ENCODE measurements at regions not wholly inside any gene's neighbourhood (a gene's known extent, or its start where the extent isn't known, plus 50 kb on each side); places are given as distances from the start of the nearest gene placed in this dataset.
A peak's percentile ranks its signal among the peaks of the same experiment; 100 is the strongest.

DNA sequence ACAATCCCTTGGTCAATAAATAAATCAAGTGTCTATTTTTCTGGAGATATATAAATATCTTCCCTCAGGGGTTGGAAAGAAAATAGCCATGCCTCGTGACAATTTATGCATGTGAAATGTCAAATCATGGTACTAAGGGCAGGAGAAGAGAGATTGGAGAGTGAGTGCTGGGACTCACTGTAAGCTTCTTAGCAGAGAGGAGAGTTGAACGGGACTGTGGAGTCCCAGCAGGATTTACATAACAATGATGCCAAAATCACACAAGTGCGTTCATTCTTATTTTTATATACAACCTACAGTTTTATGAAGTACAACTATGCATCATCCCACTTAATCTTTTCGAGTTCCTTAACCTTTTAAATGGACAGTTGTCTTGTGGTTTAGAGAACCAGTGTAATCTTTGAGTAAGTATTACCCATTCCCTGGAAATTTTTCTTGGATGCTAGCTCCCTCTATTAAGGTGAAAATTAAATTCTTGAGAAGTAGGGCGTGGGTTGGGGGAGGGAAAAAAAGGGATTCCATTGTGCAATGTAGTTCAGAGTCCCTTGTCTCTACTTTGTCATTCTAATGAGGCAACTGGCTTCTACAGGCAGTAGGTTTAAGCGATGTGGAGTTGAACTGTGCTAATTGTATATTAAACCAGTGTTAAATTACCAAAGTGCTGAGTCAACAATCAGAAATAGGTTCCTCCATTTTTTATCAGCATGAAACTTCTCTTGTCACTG is 143.6 kb upstream of the EPHA4 start:
- H3K56ac ChIP-seq (replicated peaks; ENCODE audit: insufficient read length, low read depth, low read length) = no peak overlapping the region
- no peaks in the 10 kb centered on the region for H4K20me1 ChIP-seq (replicated peaks in 1 of 2; ENCODE audit: control insufficient read depth in 1 of 2, insufficient read depth in 2 of 2, low read length in 2 of 2)
- peak overlapping the region in 1 of 2 experiments; percentile 30; a peak in 1 of 4 replicates for H3K4me2 ChIP-seq (ENCODE audit: insufficient read depth in 1 of 2, low read depth in 2 of 2, low read length in 2 of 2)
- no peak overlapping the region for H2BK5ac ChIP-seq (ENCODE audit: low read depth, low read length)
- no peak overlapping the region for H2BK12ac ChIP-seq (ENCODE audit: low read depth, low read length)
- no peak overlapping the region for H3K4ac ChIP-seq (replicated peaks; ENCODE audit: insufficient read length, low read depth, low read length)
- no peak overlapping the region for H3K14ac ChIP-seq (ENCODE audit: insufficient read length)
- no peak overlapping the region for H2AFZ ChIP-seq (ENCODE audit: low read length)
- 56% methylated on average over 6 of the region's 6 CpGs; no CpG with 5 or more reads in 1 of the 2 experiments for WGBS, 2 experiments (ENCODE audit: extremely low coverage in 1 of 2, insufficient coverage in 1 of 2, insufficient read length in 1 of 2, insufficient replicate concordance in 2 of 2, low coverage in 1 of 2, low lambda C conversion rate in 2 of 2, missing lambda C conversion rate in 1 of 2)
- H3K23me2 ChIP-seq (ENCODE audit: low read depth, low read length) = no peaks in the 10 kb centered on the region
- ChIA-PET POLR2A (ENCODE audit: partially characterized antibody) (no interaction called here), CTCF (ENCODE audit: partially characterized antibody) (no interaction called here)
- no peak overlapping the region for H4K8ac ChIP-seq (ENCODE audit: extremely low read depth, insufficient read depth, low read length)
- H3K23ac ChIP-seq (ENCODE audit: insufficient read length) = no peak overlapping the region
- no peak overlapping the region for H2BK20ac ChIP-seq (ENCODE audit: low read length)
- H2BK120ac ChIP-seq (replicated peaks; ENCODE audit: low read depth, low read length) = no peak overlapping the region
- DNase-seq (ENCODE audit: low read depth in 1 of 2, low spot score in 2 of 2) (no peak), FAIRE-seq (peak; percentile 32)
- peaks cover 0 to 3% of the 10 kb centered on the region in 2 experiments; a peak in 1 of 4 replicates for H3K9me3 ChIP-seq (ENCODE audit: insufficient read depth in 2 of 2, low read depth in 1 of 2, low read length in 1 of 2)
- H3K79me2 ChIP-seq (ENCODE audit: control insufficient read depth in 1 of 2, insufficient read depth in 2 of 2, low read length in 2 of 2) = no peaks in the 10 kb centered on the region
- H3K79me1 ChIP-seq (ENCODE audit: low read depth, low read length) = no peaks in the 10 kb centered on the region
- H3K9ac ChIP-seq (replicated peaks in 1 of 4; ENCODE audit: extremely low read depth in 1 of 4, low read depth in 3 of 4, low read length in 3 of 4) = no peak overlapping the region
- H3K27me3 ChIP-seq (replicated peaks in 1 of 4; ENCODE audit: control insufficient read depth in 3 of 4, extremely low read depth in 1 of 4, insufficient read depth in 3 of 4, low read length in 3 of 4) = no peaks in the 10 kb centered on the region; a peak in 1 of 7 replicates
- no peaks in the 10 kb centered on the region for H3K36me3 ChIP-seq (ENCODE audit: control insufficient read depth in 2 of 4, insufficient read depth in 4 of 4, low read length in 3 of 4)
- TF ChIP-seq CEBPB (IDR thresholded peaks at IDR 0.05; ENCODE audit: low read depth, low read length) (peak; percentile 85), MAFK (IDR thresholded peaks at IDR 0.05; ENCODE audit: low read depth, low read length) (peak; percentile 46; the same call in 1 of the 2 replicates), GTF2F1 (IDR thresholded peaks at IDR 0.05; ENCODE audit: borderline replicate concordance, low read depth, low read length) (no peak), CTBP2 (IDR thresholded peaks at IDR 0.05; ENCODE audit: borderline replicate concordance, insufficient read depth, insufficient read length, low read length) (no peak)
- H3K4me1 ChIP-seq (replicated peaks in 1 of 4; ENCODE audit: control insufficient read depth in 3 of 4, insufficient read depth in 4 of 4, low read length in 3 of 4) = peaks cover 0 to 7% (median 3%) of the 10 kb centered on the region in 4 experiments; a peak in 4 of 7 replicates
- H4K91ac ChIP-seq (replicated peaks; ENCODE audit: insufficient read length, low read length) = no peak overlapping the region
- H3K18ac ChIP-seq (ENCODE audit: extremely low read depth, low read length) = no peak overlapping the region
- no peak overlapping the region for H2AK5ac ChIP-seq (ENCODE audit: low read depth, low read length)
- H3K4me3 ChIP-seq (ENCODE audit: extremely low read depth in 1 of 4, insufficient read depth in 2 of 4, low read depth in 3 of 4, low read length in 4 of 4) = no peak overlapping the region
- no peak overlapping the region for H4K5ac ChIP-seq (ENCODE audit: insufficient read length, low read depth, low read length)
- no peak overlapping the region for H3K27ac ChIP-seq (ENCODE audit: low read depth, low read length)
- no peak overlapping the region for H2BK15ac ChIP-seq (ENCODE audit: low read length)

Data from H1 (cell line).